ENCODE measurements at regions not wholly inside any gene's neighbourhood (a gene's known extent, or its start where the extent isn't known, plus 50 kb on each side); places are given as distances from the start of the nearest gene placed in this dataset.

DNA sequence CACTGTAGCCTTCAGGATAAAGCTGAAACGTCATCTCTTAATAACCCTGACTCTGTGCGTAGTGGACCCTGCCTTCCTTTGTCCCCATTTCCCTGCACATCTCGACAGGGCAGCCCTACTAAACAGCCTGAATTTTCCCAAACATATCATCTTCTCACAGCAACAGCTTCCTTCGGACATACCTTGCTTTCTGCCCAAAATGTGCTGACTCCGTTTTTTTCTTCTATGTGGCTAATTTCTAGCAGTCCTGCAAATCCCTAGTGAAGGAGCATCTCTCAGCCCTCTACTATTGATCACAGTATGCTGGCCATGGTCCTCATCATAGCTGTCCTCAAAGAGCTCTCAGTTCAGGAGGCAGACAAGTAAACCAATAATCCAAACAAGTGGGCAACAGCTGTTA lies 53.1 kb upstream of the PCED1B start:
- FAIRE-seq (no peak), DNase-seq (ENCODE audit: insufficient read length, low spot score) (no peak)
- TF ChIP-seq, protein P1, sequence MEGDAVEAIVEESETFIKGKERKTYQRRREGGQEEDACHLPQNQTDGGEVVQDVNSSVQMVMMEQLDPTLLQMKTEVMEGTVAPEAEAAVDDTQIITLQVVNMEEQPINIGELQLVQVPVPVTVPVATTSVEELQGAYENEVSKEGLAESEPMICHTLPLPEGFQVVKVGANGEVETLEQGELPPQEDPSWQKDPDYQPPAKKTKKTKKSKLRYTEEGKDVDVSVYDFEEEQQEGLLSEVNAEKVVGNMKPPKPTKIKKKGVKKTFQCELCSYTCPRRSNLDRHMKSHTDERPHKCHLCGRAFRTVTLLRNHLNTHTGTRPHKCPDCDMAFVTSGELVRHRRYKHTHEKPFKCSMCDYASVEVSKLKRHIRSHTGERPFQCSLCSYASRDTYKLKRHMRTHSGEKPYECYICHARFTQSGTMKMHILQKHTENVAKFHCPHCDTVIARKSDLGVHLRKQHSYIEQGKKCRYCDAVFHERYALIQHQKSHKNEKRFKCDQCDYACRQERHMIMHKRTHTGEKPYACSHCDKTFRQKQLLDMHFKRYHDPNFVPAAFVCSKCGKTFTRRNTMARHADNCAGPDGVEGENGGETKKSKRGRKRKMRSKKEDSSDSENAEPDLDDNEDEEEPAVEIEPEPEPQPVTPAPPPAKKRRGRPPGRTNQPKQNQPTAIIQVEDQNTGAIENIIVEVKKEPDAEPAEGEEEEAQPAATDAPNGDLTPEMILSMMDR (IDR thresholded peaks at IDR 0.05; ENCODE audit: insufficient read depth, missing control alignments) = no peak
